ENCODE measurements at regions not wholly inside any gene's neighbourhood (a gene's known extent, or its start where the extent isn't known, plus 50 kb on each side); places are given as distances from the start of the nearest gene placed in this dataset.

- no peaks in the 10 kb centered on the region for H3K27me3 ChIP-seq
- no peaks in the 10 kb centered on the region for H3K9me3 ChIP-seq
- peaks cover 8% of the 10 kb centered on the region for H3K4me1 ChIP-seq
- no peak overlapping the region for H3K4me3 ChIP-seq
- intact Hi-C loops (cut with DNase I), result no loop called here
- TF ChIP-seq POLR2A (IDR thresholded peaks at IDR 0.05), result no peak
- TF ChIP-seq CTCF (IDR thresholded peaks at IDR 0.05), result no peak
- TF ChIP-seq POLR2AphosphoS5 (IDR thresholded peaks at IDR 0.05; ENCODE audit: insufficient read depth in 1 of 2, low read depth in 1 of 2), result no peak
- no peaks in the 10 kb centered on the region for H3K36me3 ChIP-seq
- no peak for DNase-seq (ENCODE audit: extremely low spot score in 2 of 2)
- no peak overlapping the region for H3K27ac ChIP-seq
Measured at GRCh38 chr3:31161889-31162288, 267.4 kb upstream of the GADL1 start.

- H3K4me3 ChIP-seq, result no peak overlapping the region
- TF ChIP-seq CTCF (IDR thresholded peaks at IDR 0.05) (no peak), POLR2AphosphoS5 (IDR thresholded peaks at IDR 0.05; ENCODE audit: insufficient read depth in 1 of 2, low read depth in 1 of 2) (no peak)
- peaks cover 8% of the 10 kb centered on the region for H3K4me1 ChIP-seq
- no peaks in the 10 kb centered on the region for H3K36me3 ChIP-seq
- no peaks in the 10 kb centered on the region for H3K27me3 ChIP-seq
- H3K27ac ChIP-seq, result no peak overlapping the region
- intact Hi-C loops (cut with DNase I), result no loop called here
- DNase-seq (ENCODE audit: extremely low spot score in 2 of 2), result no peak
- no peaks in the 10 kb centered on the region for H3K9me3 ChIP-seq
Measured at GRCh38 chr3:31164381-31164780, 269.9 kb upstream of the GADL1 start.

GRCh38 chr3:31165399-31165860 lies 271.0 kb upstream of the GADL1 start:
- intact Hi-C loops (cut with DNase I), result no loop called here

GRCh38 chr3:31166249-31166885 lies 271.9 kb upstream of the GADL1 start:
- no peaks in the 10 kb centered on the region for H3K36me3 ChIP-seq
- no peak for DNase-seq (ENCODE audit: extremely low spot score in 2 of 2)
- TF ChIP-seq POLR2AphosphoS5 (IDR thresholded peaks at IDR 0.05; ENCODE audit: insufficient read depth in 1 of 2, low read depth in 1 of 2) (no peak), CTCF (IDR thresholded peaks at IDR 0.05) (no peak), POLR2A (IDR thresholded peaks at IDR 0.05) (no peak)
- H3K27ac ChIP-seq, result no peak overlapping the region
- peaks cover 8% of the 10 kb centered on the region for H3K4me1 ChIP-seq
- H3K27me3 ChIP-seq, result no peaks in the 10 kb centered on the region
- intact Hi-C loops (cut with DNase I), result no loop called here
- H3K4me3 ChIP-seq, result no peak overlapping the region
- no peaks in the 10 kb centered on the region for H3K9me3 ChIP-seq

More at GRCh38 chr3:31165399-31165860, 271.0 kb upstream of the GADL1 start:
- Histone ChIP-seq H3K4me3 (no peak overlapping the region), H3K27ac (no peak overlapping the region), H3K9me3 (no peaks in the 10 kb centered on the region), H3K27me3 (no peaks in the 10 kb centered on the region), H3K36me3 (no peaks in the 10 kb centered on the region), H3K4me1 (peaks cover 8% of the 10 kb centered on the region)
- DNase-seq (ENCODE audit: extremely low spot score in 2 of 2), result no peak
- TF ChIP-seq POLR2AphosphoS5 (IDR thresholded peaks at IDR 0.05; ENCODE audit: insufficient read depth in 1 of 2, low read depth in 1 of 2) (no peak), CTCF (IDR thresholded peaks at IDR 0.05) (no peak), POLR2A (IDR thresholded peaks at IDR 0.05) (no peak)

DNA sequence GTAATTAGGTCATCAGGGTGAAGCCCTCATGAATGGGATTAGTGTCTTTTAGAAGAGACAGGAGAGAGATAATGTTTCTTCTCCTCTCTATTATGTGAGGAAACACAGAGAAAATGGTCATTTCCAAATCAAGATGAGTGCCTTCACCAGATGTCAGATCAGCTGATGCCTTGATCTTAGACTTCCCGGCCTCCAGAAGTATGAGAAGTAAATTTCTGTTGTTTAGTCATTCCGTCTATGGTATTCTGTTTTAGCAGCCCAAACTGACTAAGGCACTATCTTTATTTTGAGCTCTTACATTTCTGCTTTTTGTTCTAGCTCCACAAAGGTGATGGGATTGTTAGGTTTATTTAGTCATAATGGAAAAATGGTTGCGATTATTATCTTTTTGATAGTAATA lies 273.2 kb upstream of the GADL1 start:
- no peaks in the 10 kb centered on the region for H3K27me3 ChIP-seq
- no peak for DNase-seq (ENCODE audit: extremely low spot score in 2 of 2)
- no peaks in the 10 kb centered on the region for H3K9me3 ChIP-seq
- TF ChIP-seq POLR2AphosphoS5 (IDR thresholded peaks at IDR 0.05; ENCODE audit: insufficient read depth in 1 of 2, low read depth in 1 of 2) (no peak), CTCF (IDR thresholded peaks at IDR 0.05) (no peak), POLR2A (IDR thresholded peaks at IDR 0.05) (no peak)
- no peak overlapping the region for H3K27ac ChIP-seq
- no peak overlapping the region for H3K4me3 ChIP-seq
- H3K36me3 ChIP-seq, result no peaks in the 10 kb centered on the region
- peaks cover 8% of the 10 kb centered on the region for H3K4me1 ChIP-seq
- intact Hi-C loops (cut with DNase I), result no loop called here

Measured in vagina (tissue), 2 donors.